OCI-LY1 (cell line): ENCODE measurements at regions not wholly inside any gene's neighbourhood (a gene's known extent, or its start where the extent isn't known, plus 50 kb on each side); places are given as distances from the start of the nearest gene placed in this dataset.

ENCODE experiments used
- H2AFZ ChIP-seq: fragments of 200-600 bp; sonication (generic), shearing (Covaris generic); 2 replicates; pipeline ENCODE4 v1.6.0; 2014; ENCODE audit warnings: antibody characterized with exemption, mild to moderate bottlenecking, low read length
- H3F3A ChIP-seq: fragments of 200-600 bp; sonication (generic), shearing (Covaris generic); 2 replicates; pipeline ENCODE4 v1.6.0; 2014; ENCODE audit warnings: mild to moderate bottlenecking, antibody characterized with exemption, low read length, moderate library complexity; ENCODE audit not compliant: insufficient read depth
- H3K27ac ChIP-seq: fragments of 200-600 bp; sonication (generic); 2 replicates; pipeline ENCODE4 v1.5.1; 2014; ENCODE audit warnings: low read length, mixed run types, mild to moderate bottlenecking, low read depth; ENCODE audit not compliant: poor library complexity, severe bottlenecking
- H3K27me3 ChIP-seq: fragments of 200-600 bp; sonication (generic); 2 replicates; pipeline ENCODE4 v1.6.0; 2014; ENCODE audit warnings: antibody characterized with exemption, mild to moderate bottlenecking, low read length, moderate library complexity; ENCODE audit not compliant: insufficient read depth
- H3K36me3 ChIP-seq: fragments of 200-600 bp; sonication (generic); 2 replicates; pipeline ENCODE4 v1.6.1; 2014; ENCODE audit warnings: mild to moderate bottlenecking, antibody characterized with exemption, low read length, moderate library complexity, mixed read lengths; ENCODE audit not compliant: insufficient read depth
- H3K4me1 ChIP-seq: fragments of 200-600 bp; sonication (generic); 2 replicates; pipeline ENCODE4 v1.5.1; 2014; ENCODE audit warnings: mild to moderate bottlenecking, low read length, moderate library complexity; ENCODE audit not compliant: insufficient read depth, severe bottlenecking
- H3K4me2 ChIP-seq: fragments of 200-600 bp; sonication (generic), shearing (Covaris generic); 2 replicates; pipeline ENCODE4 v1.6.1; 2014; ENCODE audit warnings: low read length
- H3K4me3 ChIP-seq: fragments of 200-600 bp; sonication (generic); 2 replicates; pipeline ENCODE4 v1.5.1; 2014; ENCODE audit warnings: low read length, low read depth, mild to moderate bottlenecking, mixed read lengths; ENCODE audit not compliant: poor library complexity, severe bottlenecking
- H3K79me2 ChIP-seq: fragments of 200-600 bp; shearing (Covaris generic); 2 replicates; pipeline ENCODE4 v1.6.1; 2016; ENCODE audit warnings: mixed run types, low read length, mixed read lengths; ENCODE audit not compliant: insufficient read depth
- H3K9ac ChIP-seq: fragments of 200-600 bp; sonication (generic), shearing (Covaris generic); 2 replicates; pipeline ENCODE4 v1.6.1; 2014; ENCODE audit warnings: mild to moderate bottlenecking, low read length, mixed read lengths
- H3K9me2 ChIP-seq: fragments of 200-600 bp; sonication (generic), shearing (Covaris generic); 2 replicates; pipeline ENCODE4 v1.6.1; 2014; ENCODE audit warnings: low read depth, mild to moderate bottlenecking, low read length, mixed read lengths
- H3K9me3 ChIP-seq: fragments of 200-600 bp; shearing (Covaris generic); 2 replicates; pipeline ENCODE4 v1.6.1; 2014; ENCODE audit warnings: low read length, mixed read lengths
- H4K20me1 ChIP-seq: fragments of 200-600 bp; sonication (generic), shearing (Covaris generic); 2 replicates; pipeline ENCODE4 v1.6.0; 2016; ENCODE audit warnings: mild to moderate bottlenecking, low read length; ENCODE audit not compliant: insufficient read depth
- EZH2 ChIP-seq: fragments of 200-600 bp; sonication (generic), shearing (Covaris generic); IDR thresholded peaks from 2 replicates; pipeline ENCODE4 v1.8.0; 2017; ENCODE audit warnings: borderline replicate concordance, mixed run types, mild to moderate bottlenecking, antibody characterized with exemption, low read length, moderate library complexity, mixed read lengths
- TF ChIP-seq, protein P1 (sequence below): fragments of 200-600 bp; sonication (generic), shearing (Covaris generic); IDR thresholded peaks from 2 replicates; pipeline ENCODE4 v1.5.1; 2017; ENCODE audit warnings: mild to moderate bottlenecking, antibody characterized with exemption, low read length, moderate library complexity, mixed read lengths

DNA sequence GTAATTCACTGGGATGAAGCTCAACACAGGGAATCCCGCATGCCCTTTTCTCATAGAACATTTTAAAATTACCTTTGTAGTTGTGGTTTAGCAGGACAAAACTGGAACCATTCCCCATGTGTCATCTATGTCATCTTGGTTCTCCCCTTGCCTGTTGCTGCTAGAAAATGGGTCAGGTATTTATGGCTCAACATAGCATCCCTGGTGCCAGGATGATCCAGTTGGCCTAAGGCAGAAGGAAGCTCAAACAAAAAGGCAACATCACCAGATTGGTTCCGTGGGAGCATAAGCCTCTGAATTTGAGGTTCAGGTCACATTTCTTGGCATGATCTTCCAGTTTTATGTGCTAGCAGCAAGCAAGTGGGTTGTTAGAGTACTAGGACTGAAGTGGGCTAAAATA is 552.6 kb upstream of the BOD1L1 start:
- no peak overlapping the region for H3K4me3 ChIP-seq
- H3F3A ChIP-seq: no peaks in the 10 kb centered on the region
- no peak overlapping the region for H3K4me2 ChIP-seq
- no peak overlapping the region for H3K9ac ChIP-seq
- TF ChIP-seq, protein P1, sequence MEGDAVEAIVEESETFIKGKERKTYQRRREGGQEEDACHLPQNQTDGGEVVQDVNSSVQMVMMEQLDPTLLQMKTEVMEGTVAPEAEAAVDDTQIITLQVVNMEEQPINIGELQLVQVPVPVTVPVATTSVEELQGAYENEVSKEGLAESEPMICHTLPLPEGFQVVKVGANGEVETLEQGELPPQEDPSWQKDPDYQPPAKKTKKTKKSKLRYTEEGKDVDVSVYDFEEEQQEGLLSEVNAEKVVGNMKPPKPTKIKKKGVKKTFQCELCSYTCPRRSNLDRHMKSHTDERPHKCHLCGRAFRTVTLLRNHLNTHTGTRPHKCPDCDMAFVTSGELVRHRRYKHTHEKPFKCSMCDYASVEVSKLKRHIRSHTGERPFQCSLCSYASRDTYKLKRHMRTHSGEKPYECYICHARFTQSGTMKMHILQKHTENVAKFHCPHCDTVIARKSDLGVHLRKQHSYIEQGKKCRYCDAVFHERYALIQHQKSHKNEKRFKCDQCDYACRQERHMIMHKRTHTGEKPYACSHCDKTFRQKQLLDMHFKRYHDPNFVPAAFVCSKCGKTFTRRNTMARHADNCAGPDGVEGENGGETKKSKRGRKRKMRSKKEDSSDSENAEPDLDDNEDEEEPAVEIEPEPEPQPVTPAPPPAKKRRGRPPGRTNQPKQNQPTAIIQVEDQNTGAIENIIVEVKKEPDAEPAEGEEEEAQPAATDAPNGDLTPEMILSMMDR: no peak
- no peak for TF ChIP-seq EZH2
- H3K36me3 ChIP-seq: no peaks in the 10 kb centered on the region
- no peaks in the 10 kb centered on the region for H3K9me3 ChIP-seq
- H4K20me1 ChIP-seq: no peaks in the 10 kb centered on the region
- no peaks in the 10 kb centered on the region for H3K4me1 ChIP-seq
- H3K27me3 ChIP-seq: no peaks in the 10 kb centered on the region
- no peak overlapping the region for H2AFZ ChIP-seq
- H3K9me2 ChIP-seq: no peaks in the 10 kb centered on the region
- H3K79me2 ChIP-seq: no peaks in the 10 kb centered on the region
- no peak overlapping the region for H3K27ac ChIP-seq

DNA sequence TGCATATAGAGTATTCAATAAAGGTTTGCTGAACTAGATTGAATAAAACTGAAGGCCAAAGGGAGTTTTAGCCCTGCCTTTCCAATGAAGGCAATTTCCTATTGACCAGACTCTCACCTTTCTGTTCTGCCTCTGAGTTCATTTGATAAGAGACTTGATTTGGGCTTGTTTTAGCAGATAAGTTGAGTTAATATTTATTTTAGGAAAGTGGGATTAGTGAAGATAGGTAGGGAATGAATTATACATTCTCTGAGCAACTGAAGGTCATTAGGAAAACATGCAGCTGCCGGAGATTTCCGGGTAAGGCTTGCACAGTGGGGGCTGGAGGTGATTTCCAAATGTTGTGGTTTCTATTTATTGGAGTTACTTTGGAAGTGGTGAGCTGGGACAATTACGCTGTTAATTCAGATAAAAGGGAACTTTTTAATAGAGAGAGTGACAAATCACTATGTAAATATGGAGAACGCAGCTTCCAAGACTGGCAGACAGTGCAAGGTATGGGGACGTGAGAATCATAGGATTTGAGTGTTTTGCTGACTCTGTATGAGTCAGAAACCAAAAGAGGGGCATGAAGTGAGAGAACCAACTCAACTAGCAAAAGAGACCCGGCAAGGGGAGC is 553.6 kb upstream of the BOD1L1 start:
- Histone ChIP-seq H3K9me3 (no peaks in the 10 kb centered on the region), H4K20me1 (no peaks in the 10 kb centered on the region), H3K36me3 (no peaks in the 10 kb centered on the region), H3K27ac (no peak overlapping the region), H2AFZ (no peak overlapping the region), H3K27me3 (no peaks in the 10 kb centered on the region), H3K9me2 (no peaks in the 10 kb centered on the region), H3K4me1 (no peaks in the 10 kb centered on the region), H3F3A (no peaks in the 10 kb centered on the region), H3K4me2 (no peak overlapping the region), H3K79me2 (no peaks in the 10 kb centered on the region), H3K9ac (no peak overlapping the region), H3K4me3 (no peak overlapping the region)
- TF ChIP-seq EZH2: no peak
- TF ChIP-seq, protein P1: no peak

DNA sequence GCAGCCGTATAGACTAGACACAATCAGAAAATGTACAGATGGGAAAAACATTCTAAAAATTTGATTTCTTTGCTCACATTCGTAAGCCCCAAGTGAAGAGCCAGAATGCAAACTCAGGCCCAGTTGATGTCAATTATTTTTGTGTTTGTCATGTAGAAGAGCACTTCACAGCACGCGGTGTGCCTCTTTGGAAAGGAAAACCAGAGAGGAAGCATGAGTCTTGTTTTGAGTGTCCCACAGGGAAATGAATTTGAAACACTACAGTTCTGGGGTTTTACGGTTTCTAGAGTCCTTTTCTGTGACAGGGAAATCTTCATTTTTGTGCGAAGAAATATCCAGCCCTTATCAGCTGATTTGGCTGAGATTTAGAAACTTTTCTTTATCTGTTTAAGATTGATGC is 554.6 kb upstream of the BOD1L1 start:
- no peaks in the 10 kb centered on the region for H3F3A ChIP-seq
- H3K4me2 ChIP-seq: no peak overlapping the region
- no peaks in the 10 kb centered on the region for H3K79me2 ChIP-seq
- H3K36me3 ChIP-seq: no peaks in the 10 kb centered on the region
- no peak overlapping the region for H3K27ac ChIP-seq
- H3K9ac ChIP-seq: no peak overlapping the region
- no peaks in the 10 kb centered on the region for H3K9me3 ChIP-seq
- H2AFZ ChIP-seq: no peak overlapping the region
- no peaks in the 10 kb centered on the region for H3K9me2 ChIP-seq
- no peaks in the 10 kb centered on the region for H4K20me1 ChIP-seq
- no peak overlapping the region for H3K4me3 ChIP-seq
- TF ChIP-seq EZH2: no peak
- TF ChIP-seq, protein P1: no peak
- no peaks in the 10 kb centered on the region for H3K4me1 ChIP-seq
- H3K27me3 ChIP-seq: no peaks in the 10 kb centered on the region
